Coronary artery (tissue), 2 donors: ENCODE measurements at regions not wholly inside any gene's neighbourhood (a gene's known extent, or its start where the extent isn't known, plus 50 kb on each side); places are given as distances from the start of the nearest gene placed in this dataset.

Experiments used
- DNase-seq: peaks from one replicate; pipeline ENCODE4 v3.0.0-alpha.2; 2017; ENCODE audit warnings: low spot score
- H3K27ac ChIP-seq, 2 donors: fragments of 200-600 bp; sonication (generic); one replicate each; pipeline ENCODE4 v1.5.1; 2016 to 2019
- H3K4me3 ChIP-seq: fragments of 200-600 bp; sonication (generic); 2 replicates; pipeline ENCODE4 v1.5.1; 2016; ENCODE audit warnings: mild to moderate bottlenecking, moderate library complexity
- TF ChIP-seq, protein P1 (sequence below): fragments of 200-600 bp; sonication (generic); IDR thresholded peaks from one replicate; pipeline ENCODE4 v1.5.1; 2019; ENCODE audit warnings: antibody characterized with exemption

GRCh38 chr4:177632481-177632880 lies 190.2 kb upstream of the AGA start:
- TF ChIP-seq, protein P1, sequence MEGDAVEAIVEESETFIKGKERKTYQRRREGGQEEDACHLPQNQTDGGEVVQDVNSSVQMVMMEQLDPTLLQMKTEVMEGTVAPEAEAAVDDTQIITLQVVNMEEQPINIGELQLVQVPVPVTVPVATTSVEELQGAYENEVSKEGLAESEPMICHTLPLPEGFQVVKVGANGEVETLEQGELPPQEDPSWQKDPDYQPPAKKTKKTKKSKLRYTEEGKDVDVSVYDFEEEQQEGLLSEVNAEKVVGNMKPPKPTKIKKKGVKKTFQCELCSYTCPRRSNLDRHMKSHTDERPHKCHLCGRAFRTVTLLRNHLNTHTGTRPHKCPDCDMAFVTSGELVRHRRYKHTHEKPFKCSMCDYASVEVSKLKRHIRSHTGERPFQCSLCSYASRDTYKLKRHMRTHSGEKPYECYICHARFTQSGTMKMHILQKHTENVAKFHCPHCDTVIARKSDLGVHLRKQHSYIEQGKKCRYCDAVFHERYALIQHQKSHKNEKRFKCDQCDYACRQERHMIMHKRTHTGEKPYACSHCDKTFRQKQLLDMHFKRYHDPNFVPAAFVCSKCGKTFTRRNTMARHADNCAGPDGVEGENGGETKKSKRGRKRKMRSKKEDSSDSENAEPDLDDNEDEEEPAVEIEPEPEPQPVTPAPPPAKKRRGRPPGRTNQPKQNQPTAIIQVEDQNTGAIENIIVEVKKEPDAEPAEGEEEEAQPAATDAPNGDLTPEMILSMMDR: no peak
- H3K27ac ChIP-seq: no peak overlapping the region
- no peak for DNase-seq
- H3K4me3 ChIP-seq: no peak overlapping the region

- H3K4me3 ChIP-seq: no peak overlapping the region
- TF ChIP-seq, protein P1: no peak
- DNase-seq: no peak
- H3K27ac ChIP-seq: no peak overlapping the region
These were observed 196.6 kb upstream of the AGA start for GRCh38 chr4:177638871-177639270.

DNA sequence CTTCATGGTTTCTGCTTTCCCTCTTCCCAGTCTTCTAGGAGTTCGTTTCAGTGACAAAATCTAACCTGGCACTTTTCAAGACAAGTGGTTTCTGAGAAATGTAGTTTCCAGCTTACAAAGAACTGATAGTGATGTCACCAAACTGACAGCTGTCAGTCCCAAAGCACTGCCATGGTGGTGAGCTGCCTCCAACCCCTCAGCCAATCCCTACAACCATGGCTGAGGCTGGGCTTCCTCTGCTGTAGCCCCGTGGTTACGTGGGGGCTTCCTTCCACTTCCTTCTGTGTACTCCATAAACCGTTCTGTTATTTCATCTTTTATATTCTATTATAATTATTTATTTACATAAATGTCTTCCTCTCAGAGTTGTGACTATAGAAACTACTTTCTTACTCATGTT lies 198.6 kb upstream of the AGA start:
- Histone ChIP-seq H3K27ac (no peak overlapping the region), H3K4me3 (no peak overlapping the region)
- TF ChIP-seq, protein P1: no peak
- no peak for DNase-seq

- Histone ChIP-seq H3K27ac (no peak overlapping the region), H3K4me3 (no peak overlapping the region)
- TF ChIP-seq, protein P1: no peak
- DNase-seq: no peak
These were observed 218.0 kb upstream of the AGA start for GRCh38 chr4:177660223-177660622.

DNA sequence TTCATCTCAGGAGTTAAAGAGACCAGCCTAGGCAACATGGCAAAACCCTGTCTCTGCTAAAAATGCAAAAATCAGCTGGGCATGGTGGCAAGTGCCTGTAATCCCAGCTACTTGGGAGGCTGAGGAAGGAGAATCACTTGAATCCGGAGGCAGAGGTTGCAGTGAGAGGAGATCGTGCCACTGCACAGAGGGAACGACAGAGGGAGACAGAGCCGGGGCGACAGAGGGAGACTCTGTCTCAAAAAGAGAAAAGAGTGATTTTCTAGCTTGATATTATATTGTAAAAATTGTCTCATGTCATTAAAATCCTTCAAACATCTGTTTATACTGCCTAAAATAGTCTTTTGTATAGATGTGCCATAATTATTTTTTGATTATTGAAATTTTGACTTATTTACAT lies 225.4 kb upstream of the AGA start:
- Histone ChIP-seq H3K27ac (no peak overlapping the region), H3K4me3 (no peak overlapping the region)
- TF ChIP-seq, protein P1: no peak
- DNase-seq: no peak

DNA sequence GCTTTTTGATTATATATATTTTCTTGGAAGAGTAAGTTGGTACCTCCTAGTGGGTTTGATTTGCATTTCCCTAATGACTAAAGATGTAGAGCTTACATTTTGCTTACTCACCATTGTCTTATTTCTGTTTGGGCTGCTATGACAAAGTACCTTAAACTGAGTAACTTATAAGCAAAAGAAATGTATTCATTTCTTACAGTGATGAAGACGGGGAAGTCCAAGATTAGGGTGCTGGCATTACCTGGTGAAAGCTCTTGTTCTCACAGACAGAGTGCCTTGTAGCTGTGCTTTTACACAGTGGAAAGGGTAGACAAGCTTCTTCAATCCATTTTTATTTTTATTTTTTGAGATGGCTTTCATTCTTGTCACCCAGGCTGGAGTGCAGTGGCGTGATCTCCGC lies 229.2 kb upstream of the AGA start:
- Histone ChIP-seq H3K27ac (no peak overlapping the region), H3K4me3 (no peak overlapping the region)
- TF ChIP-seq, protein P1: no peak
- no peak for DNase-seq

- no peak overlapping the region for H3K27ac ChIP-seq
- H3K4me3 ChIP-seq: no peak overlapping the region
- no peak for DNase-seq
- TF ChIP-seq, protein P1: no peak
These were observed 229.6 kb upstream of the AGA start for GRCh38 chr4:177671845-177672244.
